SK-N-SH (cell line): ENCODE measurements at regions not wholly inside any gene's neighbourhood (a gene's known extent, or its start where the extent isn't known, plus 50 kb on each side); places are given as distances from the start of the nearest gene placed in this dataset.

ENCODE experiments used
- POLR2AphosphoS5 ChIP-seq: IDR thresholded peaks from 2 replicates; pipeline ENCODE4 v1.6.1; 2012; ENCODE audit warnings: low read depth, low read length
- RAD21 ChIP-seq: IDR thresholded peaks from 2 replicates; pipeline ENCODE4 v1.6.1; 2012; ENCODE audit warnings: mild to moderate bottlenecking, low read length
- RCOR1 ChIP-seq: fragments of 150-350 bp; IDR thresholded peaks from 2 replicates; pipeline ENCODE4 v1.6.1; 2017; ENCODE audit warnings: antibody characterized with exemption, low read length
- RFX5 ChIP-seq: IDR thresholded peaks from 2 replicates; pipeline ENCODE4 v1.6.1; 2012; ENCODE audit warnings: mild to moderate bottlenecking, improper control_type of control experiment, low read length
- SIN3A ChIP-seq: IDR thresholded peaks from 2 replicates; pipeline ENCODE4 v1.6.1; 2012; ENCODE audit warnings: low read depth, mild to moderate bottlenecking, low read length, moderate library complexity, borderline replicate concordance
- YY1 ChIP-seq: IDR thresholded peaks from 2 replicates; pipeline ENCODE4 v1.4.0; 2012; ENCODE audit warnings: low read depth, mild to moderate bottlenecking
- TF ChIP-seq, protein P1 (sequence below): fragments of 200-600 bp; sonication (generic); IDR thresholded peaks from 2 replicates; pipeline ENCODE4 v1.6.1; 2017; ENCODE audit warnings: antibody characterized with exemption, mild to moderate bottlenecking, moderate library complexity
- TF ChIP-seq, protein P2 (sequence below): IDR thresholded peaks from 2 replicates; pipeline ENCODE4 v1.4.0; 2012; ENCODE audit warnings: low read depth, borderline replicate concordance
- TF ChIP-seq, protein P3 (sequence below): IDR thresholded peaks from 2 replicates; pipeline ENCODE4 v1.4.0; 2012; ENCODE audit warnings: low read depth

DNA sequence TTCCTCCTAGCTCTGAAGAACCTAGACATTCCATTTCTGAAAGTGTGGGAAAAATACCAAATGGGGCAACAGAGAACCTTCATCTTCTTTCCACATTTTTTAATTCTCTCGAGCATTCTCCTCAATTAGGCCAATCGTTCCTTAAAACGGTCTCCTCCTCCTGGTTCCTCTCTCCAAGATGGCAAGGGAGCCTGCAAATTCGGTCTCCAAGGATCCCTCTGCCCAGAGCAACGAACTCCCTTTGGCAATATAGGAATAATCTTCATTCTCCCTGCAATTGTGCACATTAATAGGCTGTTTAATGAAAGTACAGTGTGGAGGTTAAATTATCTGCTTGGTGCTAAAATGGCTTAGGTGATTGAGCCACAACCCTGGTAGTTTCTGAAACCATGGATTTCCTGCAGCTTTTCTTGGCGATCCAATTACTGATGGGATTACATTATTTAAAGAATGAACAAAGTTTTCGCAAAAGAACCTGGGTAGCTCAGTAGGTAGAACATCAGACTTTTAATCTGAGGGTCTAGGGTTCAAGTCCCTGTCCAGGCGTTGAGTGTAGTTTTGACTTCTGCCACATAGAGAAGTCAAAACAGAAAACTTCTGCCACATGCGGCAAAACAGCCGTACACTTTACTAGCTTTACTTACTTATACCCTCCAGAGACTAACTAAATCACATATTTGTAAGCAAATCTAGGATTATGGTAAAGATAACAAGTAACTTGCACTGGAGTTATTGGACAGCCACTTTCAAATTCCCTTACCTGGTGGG is 102.9 kb upstream of the ZNF184 start:
- TF ChIP-seq, protein P1, sequence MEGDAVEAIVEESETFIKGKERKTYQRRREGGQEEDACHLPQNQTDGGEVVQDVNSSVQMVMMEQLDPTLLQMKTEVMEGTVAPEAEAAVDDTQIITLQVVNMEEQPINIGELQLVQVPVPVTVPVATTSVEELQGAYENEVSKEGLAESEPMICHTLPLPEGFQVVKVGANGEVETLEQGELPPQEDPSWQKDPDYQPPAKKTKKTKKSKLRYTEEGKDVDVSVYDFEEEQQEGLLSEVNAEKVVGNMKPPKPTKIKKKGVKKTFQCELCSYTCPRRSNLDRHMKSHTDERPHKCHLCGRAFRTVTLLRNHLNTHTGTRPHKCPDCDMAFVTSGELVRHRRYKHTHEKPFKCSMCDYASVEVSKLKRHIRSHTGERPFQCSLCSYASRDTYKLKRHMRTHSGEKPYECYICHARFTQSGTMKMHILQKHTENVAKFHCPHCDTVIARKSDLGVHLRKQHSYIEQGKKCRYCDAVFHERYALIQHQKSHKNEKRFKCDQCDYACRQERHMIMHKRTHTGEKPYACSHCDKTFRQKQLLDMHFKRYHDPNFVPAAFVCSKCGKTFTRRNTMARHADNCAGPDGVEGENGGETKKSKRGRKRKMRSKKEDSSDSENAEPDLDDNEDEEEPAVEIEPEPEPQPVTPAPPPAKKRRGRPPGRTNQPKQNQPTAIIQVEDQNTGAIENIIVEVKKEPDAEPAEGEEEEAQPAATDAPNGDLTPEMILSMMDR = no peak
- no peak for TF ChIP-seq RCOR1
- TF ChIP-seq, protein P2, sequence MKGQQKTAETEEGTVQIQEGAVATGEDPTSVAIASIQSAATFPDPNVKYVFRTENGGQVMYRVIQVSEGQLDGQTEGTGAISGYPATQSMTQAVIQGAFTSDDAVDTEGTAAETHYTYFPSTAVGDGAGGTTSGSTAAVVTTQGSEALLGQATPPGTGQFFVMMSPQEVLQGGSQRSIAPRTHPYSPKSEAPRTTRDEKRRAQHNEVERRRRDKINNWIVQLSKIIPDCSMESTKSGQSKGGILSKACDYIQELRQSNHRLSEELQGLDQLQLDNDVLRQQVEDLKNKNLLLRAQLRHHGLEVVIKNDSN = no peak
- TF ChIP-seq RFX5 = no peak
- TF ChIP-seq SIN3A = no peak
- TF ChIP-seq, protein P3, sequence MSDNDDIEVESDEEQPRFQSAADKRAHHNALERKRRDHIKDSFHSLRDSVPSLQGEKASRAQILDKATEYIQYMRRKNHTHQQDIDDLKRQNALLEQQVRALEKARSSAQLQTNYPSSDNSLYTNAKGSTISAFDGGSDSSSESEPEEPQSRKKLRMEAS = no peak
- no peak for TF ChIP-seq RAD21
- no peak for TF ChIP-seq POLR2AphosphoS5
- TF ChIP-seq YY1 = no peak
